HepG2 (cell line): ENCODE measurements at regions not wholly inside any gene's neighbourhood (a gene's known extent, or its start where the extent isn't known, plus 50 kb on each side); places are given as distances from the start of the nearest gene placed in this dataset.

Source experiments
- CEBPB ChIP-seq: IDR thresholded peaks from 2 replicates; pipeline ENCODE4 v1.6.1; 2011; ENCODE audit warnings: low read depth, low read length, improper control_type of control experiment, borderline replicate concordance
- REXO4 ChIP-seq: sonication (generic); formaldehyde crosslinking; IDR thresholded peaks from 2 replicates; pipeline ENCODE4 v1.8.0; 2022; ENCODE audit warnings: missing genetic modification reagents, mild to moderate bottlenecking, borderline replicate concordance
- SP2 ChIP-seq: sonication (generic); formaldehyde crosslinking; IDR thresholded peaks from 2 replicates; pipeline ENCODE4 v1.5.1; 2020; ENCODE audit warnings: mild to moderate bottlenecking, missing genetic modification reagents
- YEATS2 ChIP-seq: sonication (generic); formaldehyde crosslinking; IDR thresholded peaks from 2 replicates; pipeline ENCODE4 v1.4.0; 2020; ENCODE audit warnings: missing genetic modification reagents, borderline replicate concordance
- ZNF121 ChIP-seq: sonication (generic); formaldehyde crosslinking; IDR thresholded peaks from 2 replicates; pipeline ENCODE4 v1.5.0; 2020; ENCODE audit warnings: mild to moderate bottlenecking, missing genetic modification reagents
- ZNF329 ChIP-seq: sonication (generic); formaldehyde crosslinking; IDR thresholded peaks from 2 replicates; pipeline ENCODE4 v1.9.0; 2021; ENCODE audit warnings: low read depth, mild to moderate bottlenecking, missing genetic modification reagents
- ZNF563 ChIP-seq: sonication (generic); formaldehyde crosslinking; IDR thresholded peaks from 2 replicates; pipeline ENCODE4 v1.8.0; 2022; ENCODE audit warnings: mild to moderate bottlenecking, moderate library complexity, missing genetic modification reagents
- ZNF564 ChIP-seq: sonication (generic); formaldehyde crosslinking; IDR thresholded peaks from 2 replicates; pipeline ENCODE4 v1.8.1; 2023; ENCODE audit warnings: mild to moderate bottlenecking, missing genetic modification reagents
- ZSCAN21 ChIP-seq: sonication (generic); formaldehyde crosslinking; IDR thresholded peaks from 2 replicates; pipeline ENCODE4 v1.8.0; 2022; ENCODE audit warnings: mild to moderate bottlenecking, missing genetic modification reagents, moderate library complexity, borderline replicate concordance
- TF ChIP-seq, protein P1 (sequence below): sonication (generic); IDR thresholded peaks from 2 replicates; pipeline ENCODE4 v1.6.1; 2016; ENCODE audit warnings: low read depth, borderline replicate concordance
- TF ChIP-seq, protein P2 (sequence below): sonication (generic); formaldehyde crosslinking; IDR thresholded peaks from 2 replicates; pipeline ENCODE4 v1.5.0; 2020; ENCODE audit warnings: mild to moderate bottlenecking, missing genetic modification reagents, moderate library complexity
- TF ChIP-seq, protein P3 (sequence below): sonication (generic); formaldehyde crosslinking; conservative IDR thresholded peaks from 2 replicates; pipeline ENCODE4 v1.4.0; 2020; ENCODE audit warnings: missing genetic modification reagents
- TF ChIP-seq, protein P4 (sequence below): sonication (generic); formaldehyde crosslinking; IDR thresholded peaks from 2 replicates; pipeline ENCODE4 v1.4.0; 2020; ENCODE audit warnings: mild to moderate bottlenecking, missing genetic modification reagents

GRCh38 chr1:88140325-88140724 is 543.7 kb upstream of the PKN2 start:
- TF ChIP-seq, protein P1, sequence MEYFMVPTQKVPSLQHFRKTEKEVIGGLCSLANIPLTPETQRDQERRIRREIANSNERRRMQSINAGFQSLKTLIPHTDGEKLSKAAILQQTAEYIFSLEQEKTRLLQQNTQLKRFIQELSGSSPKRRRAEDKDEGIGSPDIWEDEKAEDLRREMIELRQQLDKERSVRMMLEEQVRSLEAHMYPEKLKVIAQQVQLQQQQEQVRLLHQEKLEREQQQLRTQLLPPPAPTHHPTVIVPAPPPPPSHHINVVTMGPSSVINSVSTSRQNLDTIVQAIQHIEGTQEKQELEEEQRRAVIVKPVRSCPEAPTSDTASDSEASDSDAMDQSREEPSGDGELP = no peak
- TF ChIP-seq, protein P2, sequence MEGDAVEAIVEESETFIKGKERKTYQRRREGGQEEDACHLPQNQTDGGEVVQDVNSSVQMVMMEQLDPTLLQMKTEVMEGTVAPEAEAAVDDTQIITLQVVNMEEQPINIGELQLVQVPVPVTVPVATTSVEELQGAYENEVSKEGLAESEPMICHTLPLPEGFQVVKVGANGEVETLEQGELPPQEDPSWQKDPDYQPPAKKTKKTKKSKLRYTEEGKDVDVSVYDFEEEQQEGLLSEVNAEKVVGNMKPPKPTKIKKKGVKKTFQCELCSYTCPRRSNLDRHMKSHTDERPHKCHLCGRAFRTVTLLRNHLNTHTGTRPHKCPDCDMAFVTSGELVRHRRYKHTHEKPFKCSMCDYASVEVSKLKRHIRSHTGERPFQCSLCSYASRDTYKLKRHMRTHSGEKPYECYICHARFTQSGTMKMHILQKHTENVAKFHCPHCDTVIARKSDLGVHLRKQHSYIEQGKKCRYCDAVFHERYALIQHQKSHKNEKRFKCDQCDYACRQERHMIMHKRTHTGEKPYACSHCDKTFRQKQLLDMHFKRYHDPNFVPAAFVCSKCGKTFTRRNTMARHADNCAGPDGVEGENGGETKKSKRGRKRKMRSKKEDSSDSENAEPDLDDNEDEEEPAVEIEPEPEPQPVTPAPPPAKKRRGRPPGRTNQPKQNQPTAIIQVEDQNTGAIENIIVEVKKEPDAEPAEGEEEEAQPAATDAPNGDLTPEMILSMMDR (CRISPR knock-in tag) = no peak
- TF ChIP-seq CEBPB (no peak), REXO4 (CRISPR knock-in tag) (no peak), YEATS2 (CRISPR knock-in tag) (no peak), ZSCAN21 (no peak), ZNF329 (CRISPR knock-in tag) (no peak), ZNF564 (CRISPR knock-in tag) (no peak), ZNF121 (CRISPR knock-in tag) (no peak), ZNF563 (CRISPR knock-in tag) (no peak), SP2 (CRISPR knock-in tag) (no peak)
- TF ChIP-seq, protein P3, sequence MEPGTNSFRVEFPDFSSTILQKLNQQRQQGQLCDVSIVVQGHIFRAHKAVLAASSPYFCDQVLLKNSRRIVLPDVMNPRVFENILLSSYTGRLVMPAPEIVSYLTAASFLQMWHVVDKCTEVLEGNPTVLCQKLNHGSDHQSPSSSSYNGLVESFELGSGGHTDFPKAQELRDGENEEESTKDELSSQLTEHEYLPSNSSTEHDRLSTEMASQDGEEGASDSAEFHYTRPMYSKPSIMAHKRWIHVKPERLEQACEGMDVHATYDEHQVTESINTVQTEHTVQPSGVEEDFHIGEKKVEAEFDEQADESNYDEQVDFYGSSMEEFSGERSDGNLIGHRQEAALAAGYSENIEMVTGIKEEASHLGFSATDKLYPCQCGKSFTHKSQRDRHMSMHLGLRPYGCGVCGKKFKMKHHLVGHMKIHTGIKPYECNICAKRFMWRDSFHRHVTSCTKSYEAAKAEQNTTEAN (CRISPR knock-in tag) = no peak
- TF ChIP-seq, protein P4, sequence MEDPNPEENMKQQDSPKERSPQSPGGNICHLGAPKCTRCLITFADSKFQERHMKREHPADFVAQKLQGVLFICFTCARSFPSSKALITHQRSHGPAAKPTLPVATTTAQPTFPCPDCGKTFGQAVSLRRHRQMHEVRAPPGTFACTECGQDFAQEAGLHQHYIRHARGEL (CRISPR knock-in tag) = no peak
